ENCODE measurements at regions not wholly inside any gene's neighbourhood (a gene's known extent, or its start where the extent isn't known, plus 50 kb on each side); places are given as distances from the start of the nearest gene placed in this dataset.

DNA sequence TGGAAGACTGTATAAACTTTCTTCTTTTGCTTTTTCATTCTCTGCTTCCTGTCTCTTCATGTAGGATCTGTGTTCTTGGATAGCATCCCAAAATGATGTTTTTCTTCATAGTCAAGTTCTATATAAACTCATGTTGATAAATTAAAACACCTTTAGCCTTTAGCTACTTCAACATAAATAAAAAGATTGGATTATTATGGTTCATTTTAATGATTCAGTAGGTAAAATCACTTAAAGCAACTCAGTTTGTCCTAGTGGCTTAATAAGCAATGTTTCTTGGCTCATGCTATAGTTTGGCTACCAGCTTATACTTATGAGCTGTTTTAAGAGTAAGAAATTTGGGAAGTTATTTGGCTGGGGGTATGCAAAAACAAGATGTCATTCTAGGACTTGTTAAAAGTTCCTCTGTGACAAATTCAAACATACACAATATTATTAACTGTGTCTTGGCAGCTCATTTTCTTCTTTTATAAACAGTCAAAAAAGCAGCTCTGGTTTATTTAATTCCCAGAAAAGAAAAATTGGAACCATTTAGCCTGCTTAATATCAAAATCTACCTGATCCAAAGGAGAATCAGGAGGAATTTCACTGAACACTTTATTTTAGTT, 111.4 kb downstream of the TMTC3 start:
- FAIRE-seq (no peak), DNase-seq (ENCODE audit: low read depth, low spot score) (no peak), ATAC-seq (no peak)
- no peak overlapping the region for H3K4me3 ChIP-seq
- BruUV-seq (replicated peaks) = no TSS peak
- no peaks in the 10 kb centered on the region for H3K27me3 ChIP-seq (replicated peaks in 1 of 2; ENCODE audit: control insufficient read depth in 2 of 2, insufficient read depth in 2 of 2, low read length in 1 of 2)
- no peaks in the 10 kb centered on the region for H3K79me2 ChIP-seq (ENCODE audit: control insufficient read depth, insufficient read depth, low read length)
- H3K9me3 ChIP-seq (replicated peaks; ENCODE audit: control insufficient read depth, insufficient read depth, low read length) = no peaks in the 10 kb centered on the region
- SMC1A ChIA-PET (ENCODE audit: uncharacterized antibody, unreplicated experiment) = interaction anchor here (0.6 to 1.2 kb wide), 6 partner anchors 9 to 296 kb away, joined by 3 to 4 read pairs (median 3); no protein-coding TSS in a partner anchor
- RAD21 ChIA-PET (ENCODE audit: unreplicated experiment) = interaction anchor here (0.7 to 1.3 kb wide), 3 partner anchors 16 to 140 kb away, joined by 3 to 4 read pairs (median 3); no protein-coding TSS in a partner anchor
- intact Hi-C loops (cut with micrococcal nuclease; ENCODE audit: unreplicated experiment) = no loop called here
- CTCF ChIA-PET = interaction anchor here (0.9 kb wide), 1 partner anchor 12 kb away, joined by 3 read pairs; no protein-coding TSS in a partner anchor
- no peak overlapping the region for H2AFZ ChIP-seq (ENCODE audit: control insufficient read depth, low read depth, low read length)
- no peak overlapping the region for H3K4me2 ChIP-seq (ENCODE audit: control insufficient read depth, insufficient read depth)
- no peak for TF ChIP-seq GATAD2B (conservative IDR thresholded peaks at IDR 0.05; ENCODE audit: low read depth)
- TF ChIP-seq SIN3A (IDR thresholded peaks at IDR 0.05; ENCODE audit: low read depth, low read length) = no peak
- no peak for TF ChIP-seq PAX8 (IDR thresholded peaks at IDR 0.05)
- TF ChIP-seq SIX5 (IDR thresholded peaks at IDR 0.05; ENCODE audit: low read depth, low read length, severe bottlenecking) = no peak
- no peak for TF ChIP-seq JUND (IDR thresholded peaks at IDR 0.05; ENCODE audit: low read depth, low read length)
- TF ChIP-seq EZH2 (IDR thresholded peaks at IDR 0.05; ENCODE audit: borderline replicate concordance, control insufficient read depth, low read depth, low read length) = no peak
- TF ChIP-seq ZNF384 (IDR thresholded peaks at IDR 0.05; ENCODE audit: borderline replicate concordance, low read depth, low read length) = no peak
- H3K27ac ChIP-seq (ENCODE audit: control insufficient read depth, insufficient read depth) = no peak overlapping the region
- no peaks in the 10 kb centered on the region for H3K4me1 ChIP-seq (ENCODE audit: control insufficient read depth, insufficient read depth, low read length)
- POLR2A ChIA-PET = interaction anchor here (0.7 kb wide), 1 partner anchor 13 kb away, joined by 3 read pairs; no protein-coding TSS in a partner anchor
- in situ Hi-C loops (cut with MboI) = no loop called here
- no peaks in the 10 kb centered on the region for H3K36me3 ChIP-seq (ENCODE audit: control insufficient read depth in 2 of 2, insufficient read depth in 2 of 2, low read length in 1 of 2)
- H4K20me1 ChIP-seq (ENCODE audit: control insufficient read depth, insufficient read depth) = no peaks in the 10 kb centered on the region
- no peak overlapping the region for H3K9ac ChIP-seq (ENCODE audit: control insufficient read depth, insufficient read depth, low read length)

DNA sequence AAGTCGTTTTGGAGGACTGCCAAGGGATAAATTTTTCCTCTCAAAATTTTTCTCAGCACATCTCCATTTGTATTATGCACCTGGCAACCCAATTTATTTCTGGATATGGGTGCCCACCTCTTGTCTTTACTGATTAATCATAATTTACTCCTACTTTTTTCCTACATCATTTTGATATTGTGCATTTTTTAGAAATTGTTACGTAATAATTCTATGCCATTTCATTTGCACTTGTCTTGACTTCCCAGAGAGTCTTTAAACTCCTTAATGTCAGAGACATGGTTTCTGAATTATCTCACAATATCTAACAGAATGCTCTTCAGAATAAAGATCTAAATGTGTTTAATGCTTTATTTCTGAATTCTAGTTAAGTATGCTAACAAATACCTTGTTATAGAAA, 113.1 kb downstream of the TMTC3 start:
- H3K36me3 ChIP-seq (ENCODE audit: control insufficient read depth in 2 of 2, insufficient read depth in 2 of 2, low read length in 1 of 2) = no peaks in the 10 kb centered on the region
- H3K4me1 ChIP-seq (ENCODE audit: control insufficient read depth, insufficient read depth, low read length) = no peaks in the 10 kb centered on the region
- ATAC-seq (no peak), FAIRE-seq (no peak), DNase-seq (ENCODE audit: low read depth, low spot score) (no peak)
- H4K20me1 ChIP-seq (ENCODE audit: control insufficient read depth, insufficient read depth) = no peaks in the 10 kb centered on the region
- H3K27me3 ChIP-seq (replicated peaks in 1 of 2; ENCODE audit: control insufficient read depth in 2 of 2, insufficient read depth in 2 of 2, low read length in 1 of 2) = no peaks in the 10 kb centered on the region
- POLR2A ChIA-PET = no interaction called here
- no TSS peak for BruUV-seq (replicated peaks)
- H3K4me3 ChIP-seq = no peak overlapping the region
- SMC1A ChIA-PET (ENCODE audit: uncharacterized antibody, unreplicated experiment) = no interaction called here
- no peak overlapping the region for H3K9ac ChIP-seq (ENCODE audit: control insufficient read depth, insufficient read depth, low read length)
- CTCF ChIA-PET = no interaction called here
- no peak overlapping the region for H2AFZ ChIP-seq (ENCODE audit: control insufficient read depth, low read depth, low read length)
- intact Hi-C loops (cut with micrococcal nuclease; ENCODE audit: unreplicated experiment) = no loop called here
- no peaks in the 10 kb centered on the region for H3K9me3 ChIP-seq (replicated peaks; ENCODE audit: control insufficient read depth, insufficient read depth, low read length)
- in situ Hi-C loops (cut with MboI) = no loop called here
- H3K79me2 ChIP-seq (ENCODE audit: control insufficient read depth, insufficient read depth, low read length) = no peaks in the 10 kb centered on the region
- RAD21 ChIA-PET (ENCODE audit: unreplicated experiment) = no interaction called here
- 32% methylated on average over 2 of the region's 2 CpGs for WGBS (ENCODE audit: insufficient coverage, insufficient replicate concordance, low lambda C conversion rate, missing lambda C conversion rate)
- H3K27ac ChIP-seq (ENCODE audit: control insufficient read depth, insufficient read depth) = no peak overlapping the region
- H3K4me2 ChIP-seq (ENCODE audit: control insufficient read depth, insufficient read depth) = no peak overlapping the region
- TF ChIP-seq CTCF (IDR thresholded peaks at IDR 0.05 in 2 of 3, conservative IDR thresholded peaks at IDR 0.05 in 1 of 3; ENCODE audit: control insufficient read depth in 2 of 3, extremely low read depth in 1 of 3, insufficient read depth in 1 of 3, low read depth in 3 of 3, low read length in 3 of 3) (no peak), USF2 (IDR thresholded peaks at IDR 0.05; ENCODE audit: borderline replicate concordance, low read depth, low read length) (no peak), RCOR1 (conservative IDR thresholded peaks at IDR 0.05; ENCODE audit: low read depth, low read length) (no peak), SUPT20H (IDR thresholded peaks at IDR 0.05; ENCODE audit: borderline replicate concordance, control insufficient read depth, low read depth, low read length) (no peak), ZSCAN29 (IDR thresholded peaks at IDR 0.05) (no peak), SMAD1 (IDR thresholded peaks at IDR 0.05; ENCODE audit: low read depth, partially characterized antibody) (no peak)
- TF ChIP-seq, protein P1, sequence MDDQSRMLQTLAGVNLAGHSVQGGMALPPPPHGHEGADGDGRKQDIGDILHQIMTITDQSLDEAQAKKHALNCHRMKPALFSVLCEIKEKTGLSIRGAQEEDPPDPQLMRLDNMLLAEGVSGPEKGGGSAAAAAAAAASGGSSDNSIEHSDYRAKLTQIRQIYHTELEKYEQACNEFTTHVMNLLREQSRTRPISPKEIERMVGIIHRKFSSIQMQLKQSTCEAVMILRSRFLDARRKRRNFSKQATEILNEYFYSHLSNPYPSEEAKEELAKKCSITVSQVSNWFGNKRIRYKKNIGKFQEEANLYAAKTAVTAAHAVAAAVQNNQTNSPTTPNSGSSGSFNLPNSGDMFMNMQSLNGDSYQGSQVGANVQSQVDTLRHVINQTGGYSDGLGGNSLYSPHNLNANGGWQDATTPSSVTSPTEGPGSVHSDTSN (IDR thresholded peaks at IDR 0.05; ENCODE audit: insufficient replicate concordance, low read depth, low read length) = no peak
